ENCODE measurements at regions not wholly inside any gene's neighbourhood (a gene's known extent, or its start where the extent isn't known, plus 50 kb on each side); places are given as distances from the start of the nearest gene placed in this dataset.

DNA sequence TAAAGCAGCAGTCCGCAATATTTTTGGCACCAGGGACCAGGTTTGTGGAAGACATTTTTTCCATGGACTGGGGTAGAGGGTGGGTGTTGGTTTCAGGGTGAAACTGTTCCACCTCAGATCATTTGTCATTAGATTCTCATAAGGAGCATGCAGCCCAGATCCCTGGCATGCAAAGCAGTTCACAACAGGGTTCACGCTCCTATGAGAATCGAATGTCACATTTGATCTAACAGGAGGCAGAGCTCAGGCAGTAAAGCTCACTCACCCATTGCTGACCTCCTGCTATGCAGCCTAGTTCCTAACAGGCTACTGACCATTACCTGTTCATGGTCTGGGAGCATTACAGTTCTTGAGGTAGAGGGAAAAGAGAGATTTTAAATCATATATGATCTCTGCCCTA, 241.5 kb upstream of the COX7C start:
- Histone ChIP-seq H3K36me3 (replicated peaks in 1 of 2; ENCODE audit: control insufficient read depth in 1 of 2, insufficient read depth in 2 of 2, low read length in 2 of 2) (no peaks in the 10 kb centered on the region), H3K9me3 (ENCODE audit: low read length) (no peaks in the 10 kb centered on the region), H3K4me3 (replicated peaks in 1 of 3; ENCODE audit: insufficient read depth in 1 of 3, low read depth in 2 of 3, low read length in 3 of 3) (no peak overlapping the region), H3K4me2 (ENCODE audit: low read depth, low read length) (no peak overlapping the region), H3K27ac (ENCODE audit: extremely low read length, insufficient read depth, low read length) (no peak overlapping the region), H3K4me1 (ENCODE audit: insufficient read depth, low read length) (no peaks in the 10 kb centered on the region), H4K20me1 (ENCODE audit: insufficient read depth, low read length) (no peaks in the 10 kb centered on the region), H2AFZ (ENCODE audit: low read length) (no peak overlapping the region), H3K27me3 (ENCODE audit: control insufficient read depth in 1 of 2, insufficient read depth in 2 of 2, low read length in 2 of 2) (no peaks in the 10 kb centered on the region; a peak in 1 of 5 replicates), H3K9ac (ENCODE audit: insufficient read depth, low read depth, low read length) (no peak overlapping the region), H3K79me2 (ENCODE audit: insufficient read depth, low read length) (no peaks in the 10 kb centered on the region)
- in situ Hi-C loops (cut with HindIII; ENCODE audit: extremely low pct_ligation_motif_present, low pct_unique_long_range_greater_than_20kb), result no loop called here
- no peak for DNase-seq (ENCODE audit: low spot score)
- 18% methylated on average over 3 of the region's 3 CpGs for WGBS (ENCODE audit: low lambda C conversion rate)
- POLR2A ChIA-PET, result no interaction called here
- BruUV-seq (replicated peaks), result no TSS peak
- FAIRE-seq, result no peak
- intact Hi-C loops (cut with micrococcal nuclease; ENCODE audit: unreplicated experiment), result no loop called here
- TF ChIP-seq HNRNPL (IDR thresholded peaks at IDR 0.05; ENCODE audit: low read depth, low read length), result no peak
- TF ChIP-seq, protein P1, sequence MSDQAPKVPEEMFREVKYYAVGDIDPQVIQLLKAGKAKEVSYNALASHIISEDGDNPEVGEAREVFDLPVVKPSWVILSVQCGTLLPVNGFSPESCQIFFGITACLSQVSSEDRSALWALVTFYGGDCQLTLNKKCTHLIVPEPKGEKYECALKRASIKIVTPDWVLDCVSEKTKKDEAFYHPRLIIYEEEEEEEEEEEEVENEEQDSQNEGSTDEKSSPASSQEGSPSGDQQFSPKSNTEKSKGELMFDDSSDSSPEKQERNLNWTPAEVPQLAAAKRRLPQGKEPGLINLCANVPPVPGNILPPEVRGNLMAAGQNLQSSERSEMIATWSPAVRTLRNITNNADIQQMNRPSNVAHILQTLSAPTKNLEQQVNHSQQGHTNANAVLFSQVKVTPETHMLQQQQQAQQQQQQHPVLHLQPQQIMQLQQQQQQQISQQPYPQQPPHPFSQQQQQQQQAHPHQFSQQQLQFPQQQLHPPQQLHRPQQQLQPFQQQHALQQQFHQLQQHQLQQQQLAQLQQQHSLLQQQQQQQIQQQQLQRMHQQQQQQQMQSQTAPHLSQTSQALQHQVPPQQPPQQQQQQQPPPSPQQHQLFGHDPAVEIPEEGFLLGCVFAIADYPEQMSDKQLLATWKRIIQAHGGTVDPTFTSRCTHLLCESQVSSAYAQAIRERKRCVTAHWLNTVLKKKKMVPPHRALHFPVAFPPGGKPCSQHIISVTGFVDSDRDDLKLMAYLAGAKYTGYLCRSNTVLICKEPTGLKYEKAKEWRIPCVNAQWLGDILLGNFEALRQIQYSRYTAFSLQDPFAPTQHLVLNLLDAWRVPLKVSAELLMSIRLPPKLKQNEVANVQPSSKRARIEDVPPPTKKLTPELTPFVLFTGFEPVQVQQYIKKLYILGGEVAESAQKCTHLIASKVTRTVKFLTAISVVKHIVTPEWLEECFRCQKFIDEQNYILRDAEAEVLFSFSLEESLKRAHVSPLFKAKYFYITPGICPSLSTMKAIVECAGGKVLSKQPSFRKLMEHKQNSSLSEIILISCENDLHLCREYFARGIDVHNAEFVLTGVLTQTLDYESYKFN (CRISPR knock-in tag; conservative IDR thresholded peaks at IDR 0.05), result no peak
- TF ChIP-seq ZBTB21 (CRISPR knock-in tag; IDR thresholded peaks at IDR 0.05), result no peak
- TF ChIP-seq, protein P2, sequence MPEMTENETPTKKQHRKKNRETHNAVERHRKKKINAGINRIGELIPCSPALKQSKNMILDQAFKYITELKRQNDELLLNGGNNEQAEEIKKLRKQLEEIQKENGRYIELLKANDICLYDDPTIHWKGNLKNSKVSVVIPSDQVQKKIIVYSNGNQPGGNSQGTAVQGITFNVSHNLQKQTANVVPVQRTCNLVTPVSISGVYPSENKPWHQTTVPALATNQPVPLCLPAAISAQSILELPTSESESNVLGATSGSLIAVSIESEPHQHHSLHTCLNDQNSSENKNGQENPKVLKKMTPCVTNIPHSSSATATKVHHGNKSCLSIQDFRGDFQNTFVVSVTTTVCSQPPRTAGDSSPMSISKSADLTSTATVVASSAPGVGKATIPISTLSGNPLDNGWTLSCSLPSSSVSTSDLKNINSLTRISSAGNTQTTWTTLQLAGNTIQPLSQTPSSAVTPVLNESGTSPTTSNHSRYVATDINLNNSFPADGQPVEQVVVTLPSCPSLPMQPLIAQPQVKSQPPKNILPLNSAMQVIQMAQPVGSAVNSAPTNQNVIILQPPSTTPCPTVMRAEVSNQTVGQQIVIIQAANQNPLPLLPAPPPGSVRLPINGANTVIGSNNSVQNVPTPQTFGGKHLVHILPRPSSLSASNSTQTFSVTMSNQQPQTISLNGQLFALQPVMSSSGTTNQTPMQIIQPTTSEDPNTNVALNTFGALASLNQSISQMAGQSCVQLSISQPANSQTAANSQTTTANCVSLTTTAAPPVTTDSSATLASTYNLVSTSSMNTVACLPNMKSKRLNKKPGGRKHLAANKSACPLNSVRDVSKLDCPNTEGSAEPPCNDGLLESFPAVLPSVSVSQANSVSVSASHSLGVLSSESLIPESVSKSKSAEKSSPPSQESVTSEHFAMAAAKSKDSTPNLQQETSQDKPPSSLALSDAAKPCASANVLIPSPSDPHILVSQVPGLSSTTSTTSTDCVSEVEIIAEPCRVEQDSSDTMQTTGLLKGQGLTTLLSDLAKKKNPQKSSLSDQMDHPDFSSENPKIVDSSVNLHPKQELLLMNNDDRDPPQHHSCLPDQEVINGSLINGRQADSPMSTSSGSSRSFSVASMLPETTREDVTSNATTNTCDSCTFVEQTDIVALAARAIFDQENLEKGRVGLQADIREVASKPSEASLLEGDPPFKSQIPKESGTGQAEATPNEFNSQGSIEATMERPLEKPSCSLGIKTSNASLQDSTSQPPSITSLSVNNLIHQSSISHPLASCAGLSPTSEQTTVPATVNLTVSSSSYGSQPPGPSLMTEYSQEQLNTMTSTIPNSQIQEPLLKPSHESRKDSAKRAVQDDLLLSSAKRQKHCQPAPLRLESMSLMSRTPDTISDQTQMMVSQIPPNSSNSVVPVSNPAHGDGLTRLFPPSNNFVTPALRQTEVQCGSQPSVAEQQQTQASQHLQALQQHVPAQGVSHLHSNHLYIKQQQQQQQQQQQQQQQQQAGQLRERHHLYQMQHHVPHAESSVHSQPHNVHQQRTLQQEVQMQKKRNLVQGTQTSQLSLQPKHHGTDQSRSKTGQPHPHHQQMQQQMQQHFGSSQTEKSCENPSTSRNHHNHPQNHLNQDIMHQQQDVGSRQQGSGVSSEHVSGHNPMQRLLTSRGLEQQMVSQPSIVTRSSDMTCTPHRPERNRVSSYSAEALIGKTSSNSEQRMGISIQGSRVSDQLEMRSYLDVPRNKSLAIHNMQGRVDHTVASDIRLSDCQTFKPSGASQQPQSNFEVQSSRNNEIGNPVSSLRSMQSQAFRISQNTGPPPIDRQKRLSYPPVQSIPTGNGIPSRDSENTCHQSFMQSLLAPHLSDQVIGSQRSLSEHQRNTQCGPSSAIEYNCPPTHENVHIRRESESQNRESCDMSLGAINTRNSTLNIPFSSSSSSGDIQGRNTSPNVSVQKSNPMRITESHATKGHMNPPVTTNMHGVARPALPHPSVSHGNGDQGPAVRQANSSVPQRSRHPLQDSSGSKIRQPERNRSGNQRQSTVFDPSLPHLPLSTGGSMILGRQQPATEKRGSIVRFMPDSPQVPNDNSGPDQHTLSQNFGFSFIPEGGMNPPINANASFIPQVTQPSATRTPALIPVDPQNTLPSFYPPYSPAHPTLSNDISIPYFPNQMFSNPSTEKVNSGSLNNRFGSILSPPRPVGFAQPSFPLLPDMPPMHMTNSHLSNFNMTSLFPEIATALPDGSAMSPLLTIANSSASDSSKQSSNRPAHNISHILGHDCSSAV (CRISPR knock-in tag; IDR thresholded peaks at IDR 0.05; ENCODE audit: borderline replicate concordance), result no peak
- TF ChIP-seq DMAP1 (CRISPR knock-in tag; IDR thresholded peaks at IDR 0.05), result no peak
- TF ChIP-seq KDM5A (IDR thresholded peaks at IDR 0.05; ENCODE audit: borderline replicate concordance, low read length), result no peak
- TF ChIP-seq, protein P3, sequence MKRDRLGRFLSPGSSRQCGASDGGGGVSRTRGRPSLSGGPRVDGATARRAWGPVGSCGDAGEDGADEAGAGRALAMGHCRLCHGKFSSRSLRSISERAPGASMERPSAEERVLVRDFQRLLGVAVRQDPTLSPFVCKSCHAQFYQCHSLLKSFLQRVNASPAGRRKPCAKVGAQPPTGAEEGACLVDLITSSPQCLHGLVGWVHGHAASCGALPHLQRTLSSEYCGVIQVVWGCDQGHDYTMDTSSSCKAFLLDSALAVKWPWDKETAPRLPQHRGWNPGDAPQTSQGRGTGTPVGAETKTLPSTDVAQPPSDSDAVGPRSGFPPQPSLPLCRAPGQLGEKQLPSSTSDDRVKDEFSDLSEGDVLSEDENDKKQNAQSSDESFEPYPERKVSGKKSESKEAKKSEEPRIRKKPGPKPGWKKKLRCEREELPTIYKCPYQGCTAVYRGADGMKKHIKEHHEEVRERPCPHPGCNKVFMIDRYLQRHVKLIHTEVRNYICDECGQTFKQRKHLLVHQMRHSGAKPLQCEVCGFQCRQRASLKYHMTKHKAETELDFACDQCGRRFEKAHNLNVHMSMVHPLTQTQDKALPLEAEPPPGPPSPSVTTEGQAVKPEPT (CRISPR knock-in tag; IDR thresholded peaks at IDR 0.05; ENCODE audit: low read depth), result no peak
- TF ChIP-seq, protein P4, sequence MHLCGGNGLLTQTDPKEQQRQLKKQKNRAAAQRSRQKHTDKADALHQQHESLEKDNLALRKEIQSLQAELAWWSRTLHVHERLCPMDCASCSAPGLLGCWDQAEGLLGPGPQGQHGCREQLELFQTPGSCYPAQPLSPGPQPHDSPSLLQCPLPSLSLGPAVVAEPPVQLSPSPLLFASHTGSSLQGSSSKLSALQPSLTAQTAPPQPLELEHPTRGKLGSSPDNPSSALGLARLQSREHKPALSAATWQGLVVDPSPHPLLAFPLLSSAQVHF (CRISPR knock-in tag; IDR thresholded peaks at IDR 0.05), result no peak
- no peak for TF ChIP-seq NR2C2 (CRISPR knock-in tag; IDR thresholded peaks at IDR 0.05; ENCODE audit: borderline replicate concordance)
- ATAC-seq, result no peak
- CTCF ChIA-PET (ENCODE audit: low intra/inter-chr PET ratio, low total read pairs), result no interaction called here

Measured in HepG2 (cell line).